WERI-Rb-1 (cell line): ENCODE measurements at regions not wholly inside any gene's neighbourhood (a gene's known extent, or its start where the extent isn't known, plus 50 kb on each side); places are given as distances from the start of the nearest gene placed in this dataset.

Experiments
- DNase-seq: peaks from one replicate; pipeline ENCODE4 v3.0.0-alpha.2; 2020
- H3K27ac ChIP-seq: fragments of 250-450 bp; sonication (Bioruptor Pico); 2 replicates; pipeline ENCODE4 v1.5.1; 2020; ENCODE audit warnings: mild to moderate bottlenecking, moderate library complexity
- H3K27me3 ChIP-seq: fragments of 250-450 bp; sonication (Bioruptor Pico); 2 replicates; pipeline ENCODE4 v1.5.1; 2021; ENCODE audit warnings: mild to moderate bottlenecking, low read depth, moderate library complexity; ENCODE audit not compliant: insufficient read depth, severe bottlenecking
- H3K36me3 ChIP-seq: fragments of 250-450 bp; sonication (Bioruptor Pico); 2 replicates; pipeline ENCODE4 v1.5.1; 2020; ENCODE audit warnings: mild to moderate bottlenecking, moderate library complexity
- H3K4me3 ChIP-seq: 2 replicates; pipeline ENCODE4 v1.5.1; 2011; ENCODE audit warnings: low read depth, mild to moderate bottlenecking, control low read depth, low read length
- H3K9me3 ChIP-seq: fragments of 250-450 bp; sonication (Bioruptor Pico); 2 replicates; pipeline ENCODE4 v1.5.1; 2021; ENCODE audit warnings: mild to moderate bottlenecking, moderate library complexity; ENCODE audit not compliant: severe bottlenecking
- TF ChIP-seq, protein P1 (sequence below): IDR thresholded peaks from 2 replicates; pipeline ENCODE4 v1.5.1; 2011; ENCODE audit warnings: low read depth, mild to moderate bottlenecking, control low read depth, inconsistent platforms, low read length

DNA sequence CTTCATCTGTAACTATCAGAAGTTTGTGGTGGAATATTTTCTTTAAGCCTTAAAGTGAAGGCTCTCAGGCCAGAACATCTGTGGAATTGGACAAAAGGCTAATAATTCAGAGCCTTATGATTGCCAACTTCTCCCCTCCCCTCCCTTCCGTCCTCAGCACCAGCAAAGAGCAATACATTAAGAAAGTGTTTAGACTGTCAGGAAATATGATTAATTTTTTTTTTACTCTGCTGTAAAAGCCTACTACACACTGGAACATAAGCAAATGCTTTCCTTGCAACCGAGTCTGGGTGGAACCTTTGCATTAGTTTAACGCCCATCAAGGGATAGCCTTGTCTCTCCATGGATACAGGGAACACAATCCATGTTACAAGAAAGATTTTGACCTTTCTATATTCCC, 110.3 kb upstream of the TARS1 start:
- peaks cover 60% of the 10 kb centered on the region for H3K27me3 ChIP-seq
- no peak overlapping the region for H3K27ac ChIP-seq
- no peak overlapping the region for H3K4me3 ChIP-seq
- TF ChIP-seq, protein P1, sequence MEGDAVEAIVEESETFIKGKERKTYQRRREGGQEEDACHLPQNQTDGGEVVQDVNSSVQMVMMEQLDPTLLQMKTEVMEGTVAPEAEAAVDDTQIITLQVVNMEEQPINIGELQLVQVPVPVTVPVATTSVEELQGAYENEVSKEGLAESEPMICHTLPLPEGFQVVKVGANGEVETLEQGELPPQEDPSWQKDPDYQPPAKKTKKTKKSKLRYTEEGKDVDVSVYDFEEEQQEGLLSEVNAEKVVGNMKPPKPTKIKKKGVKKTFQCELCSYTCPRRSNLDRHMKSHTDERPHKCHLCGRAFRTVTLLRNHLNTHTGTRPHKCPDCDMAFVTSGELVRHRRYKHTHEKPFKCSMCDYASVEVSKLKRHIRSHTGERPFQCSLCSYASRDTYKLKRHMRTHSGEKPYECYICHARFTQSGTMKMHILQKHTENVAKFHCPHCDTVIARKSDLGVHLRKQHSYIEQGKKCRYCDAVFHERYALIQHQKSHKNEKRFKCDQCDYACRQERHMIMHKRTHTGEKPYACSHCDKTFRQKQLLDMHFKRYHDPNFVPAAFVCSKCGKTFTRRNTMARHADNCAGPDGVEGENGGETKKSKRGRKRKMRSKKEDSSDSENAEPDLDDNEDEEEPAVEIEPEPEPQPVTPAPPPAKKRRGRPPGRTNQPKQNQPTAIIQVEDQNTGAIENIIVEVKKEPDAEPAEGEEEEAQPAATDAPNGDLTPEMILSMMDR, result no peak
- DNase-seq, result no peak
- no peaks in the 10 kb centered on the region for H3K9me3 ChIP-seq
- no peaks in the 10 kb centered on the region for H3K36me3 ChIP-seq

DNA sequence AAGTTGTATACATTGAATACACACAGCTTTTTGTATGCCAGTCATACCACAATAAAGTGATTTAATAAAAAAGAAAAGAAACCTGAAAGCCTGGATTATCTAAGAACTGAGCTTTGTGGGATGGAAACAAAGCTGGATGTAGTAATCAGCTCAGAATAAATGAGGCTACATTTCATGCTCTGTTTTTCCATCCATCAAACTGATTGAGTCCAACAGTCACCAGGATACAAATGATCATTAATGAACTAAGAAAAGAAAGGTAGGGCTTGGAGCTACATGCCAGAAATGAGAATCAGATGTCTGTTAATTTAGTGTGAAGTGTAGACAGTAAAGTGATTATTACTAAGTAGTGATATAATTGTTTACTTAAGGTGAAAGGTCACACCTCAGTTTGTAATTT, 109.8 kb upstream of the TARS1 start:
- TF ChIP-seq, protein P1, result no peak
- peaks cover 60% of the 10 kb centered on the region for H3K27me3 ChIP-seq
- no peak overlapping the region for H3K27ac ChIP-seq

DNA sequence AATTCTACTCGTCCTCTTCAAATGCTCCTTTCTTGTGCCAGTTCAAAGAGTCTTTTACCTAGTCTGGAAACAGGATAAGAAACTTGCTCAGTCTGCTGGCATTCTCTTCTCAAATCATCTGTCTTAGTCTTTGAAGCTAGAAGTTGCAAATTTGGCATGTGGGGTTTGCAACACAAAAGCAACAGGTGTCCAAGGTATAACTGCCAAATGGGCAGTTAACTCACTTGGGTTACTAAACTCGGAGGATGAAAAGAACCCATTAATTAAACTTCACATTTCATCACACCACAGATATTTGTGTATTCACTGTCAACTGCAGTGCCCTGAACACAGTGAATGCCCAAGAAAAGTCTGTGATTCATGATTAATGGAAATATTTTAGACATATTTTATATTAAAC, 108.0 kb upstream of the TARS1 start:
- Histone ChIP-seq H3K36me3 (no peaks in the 10 kb centered on the region), H3K27me3 (peaks cover 60% of the 10 kb centered on the region), H3K9me3 (no peaks in the 10 kb centered on the region), H3K4me3 (no peak overlapping the region), H3K27ac (no peak overlapping the region)
- DNase-seq, result no peak
- TF ChIP-seq, protein P1, result no peak

More for the DNA sequence above, 109.8 kb upstream of the TARS1 start:
- no peak for DNase-seq
- Histone ChIP-seq H3K36me3 (no peaks in the 10 kb centered on the region), H3K9me3 (no peaks in the 10 kb centered on the region), H3K4me3 (no peak overlapping the region)

DNA sequence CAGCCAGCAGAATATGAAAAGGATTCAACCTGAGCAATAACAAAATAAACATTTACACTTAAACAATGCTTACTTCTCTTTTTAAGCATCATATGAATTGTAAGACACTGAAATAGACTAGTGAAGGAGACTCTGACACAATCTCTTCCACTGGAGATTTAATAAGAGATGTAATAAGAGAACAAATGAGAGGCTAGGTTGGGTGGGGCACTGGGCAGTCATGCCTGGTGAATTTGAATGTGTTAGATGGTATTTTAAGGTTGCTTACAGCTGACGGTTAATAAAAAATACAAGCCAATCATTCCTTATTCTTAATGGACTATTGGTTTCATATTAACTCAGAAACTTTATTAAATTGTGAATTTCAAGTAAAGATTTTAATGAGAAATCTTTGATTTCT, 105.9 kb upstream of the TARS1 start:
- Histone ChIP-seq H3K27me3 (peaks cover 59% of the 10 kb centered on the region), H3K27ac (no peak overlapping the region), H3K9me3 (no peaks in the 10 kb centered on the region), H3K4me3 (no peak overlapping the region), H3K36me3 (no peaks in the 10 kb centered on the region)
- TF ChIP-seq, protein P1, result no peak
- DNase-seq, result no peak

DNA sequence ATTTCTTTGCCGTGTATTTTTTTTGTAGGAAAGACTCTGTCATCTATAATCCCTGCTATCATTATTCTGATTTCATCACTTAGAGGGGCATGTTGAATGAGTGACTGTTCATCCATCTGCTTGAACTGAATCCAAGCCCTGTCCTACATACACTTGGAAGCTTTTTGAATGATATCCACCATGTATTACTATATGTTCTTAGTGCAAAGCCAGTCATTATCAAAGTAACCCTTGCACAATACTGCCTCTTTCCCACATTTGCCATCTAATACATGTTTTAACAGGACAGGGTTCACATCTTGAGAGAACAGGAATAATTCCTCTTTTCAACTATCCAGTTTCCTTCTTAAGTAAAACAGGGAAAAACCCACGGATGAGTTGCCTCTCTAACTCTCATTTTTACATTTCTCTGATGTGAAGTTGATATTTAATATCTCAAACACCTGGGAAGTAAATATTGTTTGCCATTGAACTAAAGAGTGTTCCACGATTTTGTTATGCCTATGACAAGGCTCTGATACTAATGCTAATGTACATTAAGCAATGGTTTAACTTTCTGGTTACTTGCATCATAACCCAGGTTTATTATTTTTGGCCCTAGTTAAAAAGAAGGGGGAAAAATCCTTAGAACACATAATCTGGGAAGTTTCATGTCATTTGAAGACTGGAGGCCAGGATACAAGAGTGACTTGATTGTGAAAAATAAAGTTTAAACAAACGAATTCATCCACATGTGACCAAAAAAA, 103.7 kb upstream of the TARS1 start:
- TF ChIP-seq, protein P1, result no peak
- H3K4me3 ChIP-seq, result no peak overlapping the region
- no peaks in the 10 kb centered on the region for H3K9me3 ChIP-seq
- DNase-seq, result no peak
- H3K27ac ChIP-seq, result no peak overlapping the region
- H3K27me3 ChIP-seq, result peaks cover 45% of the 10 kb centered on the region
- no peaks in the 10 kb centered on the region for H3K36me3 ChIP-seq

DNA sequence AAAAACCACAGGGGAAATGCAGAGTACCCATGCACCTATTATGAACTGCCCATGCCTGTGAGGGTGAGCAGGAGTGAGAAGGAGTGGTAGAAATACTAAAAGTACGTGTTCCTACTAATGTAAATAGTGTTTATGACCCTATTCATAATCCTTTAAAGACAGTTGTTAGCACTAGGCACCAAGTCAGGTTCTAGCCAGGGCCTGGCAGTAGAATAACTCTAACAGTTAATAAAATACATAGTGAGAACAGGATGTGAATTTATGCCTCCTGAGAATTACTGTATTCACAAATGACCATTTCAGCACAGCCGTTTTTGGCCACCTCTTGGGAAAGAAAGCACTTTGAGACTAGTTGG, 103.2 kb upstream of the TARS1 start:
- Histone ChIP-seq H3K27ac (no peak overlapping the region), H3K4me3 (no peak overlapping the region), H3K36me3 (no peaks in the 10 kb centered on the region), H3K9me3 (no peaks in the 10 kb centered on the region), H3K27me3 (peaks cover 41% of the 10 kb centered on the region)
- no peak for DNase-seq
- TF ChIP-seq, protein P1, result no peak
